ENCODE measurements at regions not wholly inside any gene's neighbourhood (a gene's known extent, or its start where the extent isn't known, plus 50 kb on each side); places are given as distances from the start of the nearest gene placed in this dataset.
"Not testable (repeated sequence)": the region's sequence is repeated elsewhere in the genome, so short reads cannot be mapped to it uniquely, and the experiment has no call there.

DNA sequence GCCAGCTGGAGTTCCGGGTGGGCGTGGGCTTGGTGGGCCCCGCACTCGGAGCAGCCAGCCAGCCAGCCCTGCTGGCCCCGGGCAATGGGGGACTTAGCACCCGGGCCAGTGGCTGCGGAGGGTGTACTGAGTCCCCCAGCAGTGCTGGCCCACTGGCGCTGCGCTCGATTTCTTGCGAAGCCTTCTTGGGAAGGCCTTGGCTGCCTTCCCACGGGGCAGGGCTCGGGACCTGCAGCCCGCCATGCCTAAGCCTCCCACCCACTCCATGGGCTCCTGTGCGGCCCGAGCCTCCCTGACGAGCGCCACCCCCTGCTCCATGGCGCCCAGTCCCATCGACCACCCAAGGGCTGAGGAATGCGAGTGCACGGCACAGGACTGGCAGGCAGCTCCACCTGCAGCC, 321.6 kb downstream of the SH2D4B start:
- DNase-seq (ENCODE audit: low read depth in 2 of 2) = not testable (repeated sequence)

DNA sequence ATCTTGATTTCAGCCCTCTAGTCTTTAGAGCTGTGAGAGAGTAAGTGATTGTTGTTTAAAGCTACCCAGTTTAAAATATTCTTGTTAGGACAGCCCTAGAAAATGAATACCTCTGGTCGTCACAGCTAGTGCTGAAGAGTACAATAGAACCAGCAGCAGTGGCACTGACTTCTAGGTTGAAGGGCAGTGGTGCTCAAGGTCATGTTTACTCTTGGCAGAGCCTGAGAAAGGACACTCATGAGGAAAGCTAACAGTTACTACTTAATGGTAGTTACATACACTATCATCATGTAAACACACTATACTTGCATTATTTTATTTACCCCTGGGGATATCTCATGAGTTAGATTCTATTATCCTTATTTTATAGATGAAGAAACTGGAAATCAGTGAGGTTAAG, 323.0 kb downstream of the SH2D4B start:
- no peak for DNase-seq (ENCODE audit: low read depth in 2 of 2)

DNA sequence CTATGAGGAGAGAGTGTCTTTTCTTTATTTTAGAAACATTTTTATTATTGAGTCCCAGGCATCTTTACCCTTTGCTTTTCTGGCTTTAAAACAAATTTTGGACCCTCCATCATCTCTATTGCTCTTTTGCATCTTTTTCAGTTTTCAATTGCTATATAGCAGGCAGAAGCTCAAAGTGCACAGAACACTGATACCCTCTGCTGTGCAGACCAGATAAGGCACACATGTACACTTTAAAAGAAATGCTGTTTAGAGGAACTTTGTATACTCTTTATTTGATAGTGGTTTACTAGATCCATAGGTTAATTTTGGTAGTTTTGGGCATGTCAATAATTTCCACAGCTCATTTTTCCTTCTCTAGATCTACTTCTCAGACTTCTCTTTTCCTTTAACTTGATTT, 324.2 kb downstream of the SH2D4B start:
- no peak for DNase-seq (ENCODE audit: low read depth in 2 of 2)

DNA sequence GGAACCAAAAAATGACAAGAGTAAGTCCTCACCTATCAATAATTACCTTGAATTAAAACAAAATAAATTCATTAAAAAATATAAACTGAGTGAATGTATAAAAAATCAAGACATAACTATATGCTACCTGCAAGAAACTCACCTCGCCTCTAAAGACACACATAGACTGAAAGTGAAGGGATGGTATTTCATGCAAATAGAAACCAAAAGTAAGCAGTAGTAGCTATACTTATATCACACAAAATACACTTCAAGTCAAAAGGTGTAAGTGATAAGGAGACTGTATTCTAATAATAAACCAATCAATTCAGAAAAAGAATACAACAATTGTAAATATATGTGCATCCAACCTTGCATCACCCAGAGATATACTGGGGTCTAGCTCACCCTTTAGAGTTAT, 332.6 kb downstream of the SH2D4B start:
- no peak for DNase-seq (ENCODE audit: low read depth in 2 of 2)

DNA sequence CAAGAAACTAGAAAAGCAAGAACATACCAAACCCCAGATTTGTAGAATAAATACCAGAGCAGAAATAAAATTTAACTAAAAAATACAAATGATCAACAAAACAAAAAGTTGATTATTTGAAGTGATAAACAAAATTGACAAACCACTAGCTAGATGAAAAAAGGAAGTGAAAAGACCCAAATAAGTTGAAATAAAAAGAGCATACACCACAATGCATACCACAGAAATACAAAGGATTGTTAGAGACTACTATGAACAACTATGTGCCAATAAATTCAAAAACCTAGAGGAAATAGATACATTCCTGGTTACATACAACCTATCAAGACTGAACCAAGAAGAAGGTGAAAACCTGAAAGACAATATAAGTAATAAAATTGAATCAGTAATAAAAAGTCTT, 333.4 kb downstream of the SH2D4B start:
- no peak for DNase-seq (ENCODE audit: low read depth in 2 of 2)

DNA sequence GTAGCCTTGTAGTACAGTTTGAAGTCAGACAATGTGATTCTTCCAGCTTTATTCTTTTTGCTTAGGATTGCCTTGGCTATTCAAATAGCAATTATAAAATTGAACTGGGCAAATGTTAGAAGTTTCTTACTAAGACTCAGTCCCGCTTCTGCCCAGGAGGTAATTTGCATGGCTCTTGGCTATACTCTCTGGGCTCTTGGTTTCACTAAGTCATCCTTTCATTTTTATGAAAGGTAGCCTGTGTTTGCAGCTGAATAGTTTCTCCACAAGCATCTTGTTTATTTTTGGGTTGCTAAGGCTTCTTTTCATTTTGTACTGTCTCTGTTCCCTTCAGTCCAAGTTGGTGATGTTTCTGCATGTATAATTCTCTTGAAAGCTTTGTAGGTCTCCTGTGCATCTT, 340.6 kb downstream of the SH2D4B start:
- no peak for DNase-seq (ENCODE audit: low read depth in 2 of 2)

DNA sequence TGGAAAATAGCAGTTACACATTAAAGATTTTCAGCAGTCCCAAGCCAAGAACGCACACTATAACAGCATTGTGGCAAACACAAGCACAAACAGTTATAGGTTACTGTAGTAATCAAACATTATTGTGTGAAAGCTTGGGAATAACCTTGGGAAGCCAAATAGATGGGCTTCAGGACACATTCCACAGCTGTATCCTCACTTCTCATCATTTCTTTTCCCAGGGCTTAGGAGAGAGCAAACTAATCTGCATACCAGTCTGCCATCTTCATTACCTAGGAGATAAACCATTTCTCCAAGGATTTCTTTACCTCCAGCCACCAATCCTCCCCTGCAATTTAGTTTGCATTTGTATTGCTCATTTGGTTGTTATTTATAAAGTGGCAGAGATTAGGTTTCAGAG, 352.4 kb downstream of the SH2D4B start:
- no peak for DNase-seq (ENCODE audit: low read depth in 2 of 2)

DNA sequence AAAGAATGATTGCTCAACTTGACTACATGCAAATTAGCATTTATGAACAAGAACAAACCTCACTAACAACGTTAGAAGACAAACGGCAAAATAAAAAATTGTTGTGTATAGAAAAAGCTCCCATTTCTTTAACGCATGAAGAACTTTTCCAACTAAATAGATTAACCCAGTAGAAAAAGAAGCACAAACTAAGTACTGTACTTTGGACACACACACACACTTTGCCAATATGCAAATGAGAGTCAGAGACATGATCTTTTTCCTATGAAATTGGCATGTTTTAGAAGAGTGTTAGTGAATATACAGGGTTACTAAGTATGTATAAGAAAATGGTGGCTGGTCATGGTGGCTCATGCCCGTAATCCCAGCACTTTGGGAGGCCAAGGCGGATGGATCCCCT, 355.6 kb downstream of the SH2D4B start:
- no peak for DNase-seq (ENCODE audit: low read depth in 2 of 2)

DNA sequence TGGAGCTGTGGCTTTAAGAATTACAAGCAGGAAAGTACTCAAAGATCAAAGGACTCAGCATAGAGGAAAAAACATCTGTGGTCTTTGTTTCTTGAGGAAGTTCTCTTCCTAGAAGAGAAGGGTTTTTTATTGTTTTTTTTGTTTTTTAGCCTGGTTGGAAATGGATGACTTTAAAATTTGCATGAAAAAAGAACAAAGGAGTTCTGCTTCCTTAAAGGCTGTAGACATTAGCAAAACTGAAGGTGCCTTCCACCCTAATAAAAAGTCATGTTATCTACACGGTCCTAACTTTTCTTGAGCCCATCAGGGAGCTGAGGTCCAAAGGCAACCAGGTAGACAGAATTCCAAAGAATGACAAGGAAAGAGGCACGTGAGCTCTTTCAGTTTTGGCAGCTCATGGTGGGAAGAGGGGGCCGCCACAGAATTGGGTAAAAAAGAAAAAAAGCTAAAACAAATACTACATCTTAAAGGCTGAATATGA, 356.6 kb downstream of the SH2D4B start:
- DNase-seq (ENCODE audit: low read depth in 2 of 2) = no peak

DNA sequence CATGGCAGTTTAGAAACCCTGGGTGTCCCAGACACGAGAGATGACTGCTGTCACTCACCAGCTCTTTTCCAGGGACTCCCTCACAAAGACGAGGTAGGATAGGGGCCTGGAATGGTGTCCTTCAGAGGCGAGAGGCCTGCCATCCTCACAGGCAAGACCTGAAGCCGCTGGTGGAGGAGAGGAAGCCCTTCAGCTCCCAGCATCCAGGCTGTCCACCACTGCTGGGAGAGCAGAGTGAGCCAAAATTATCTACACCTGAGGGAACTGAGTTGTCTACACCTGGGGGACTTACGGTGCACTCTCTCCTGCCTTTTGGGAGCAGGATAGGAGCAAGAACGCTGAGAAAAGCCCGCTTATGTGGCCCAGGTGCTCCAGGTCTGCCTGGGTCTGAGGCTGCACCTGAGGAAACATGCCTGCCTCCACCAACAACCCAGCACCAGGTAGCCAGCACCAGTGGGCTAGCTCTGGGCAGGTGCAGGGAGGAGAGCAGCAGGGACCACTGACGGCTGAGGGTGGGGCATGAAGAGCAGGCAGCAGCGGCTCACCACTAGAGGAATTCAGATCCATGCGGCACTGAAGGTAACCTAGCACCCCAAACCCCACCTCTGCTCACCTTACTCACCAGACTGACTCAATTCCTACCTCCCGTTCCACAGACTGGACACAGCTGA, 357.2 kb downstream of the SH2D4B start:
- DNase-seq (ENCODE audit: low read depth in 2 of 2) = no peak

DNA sequence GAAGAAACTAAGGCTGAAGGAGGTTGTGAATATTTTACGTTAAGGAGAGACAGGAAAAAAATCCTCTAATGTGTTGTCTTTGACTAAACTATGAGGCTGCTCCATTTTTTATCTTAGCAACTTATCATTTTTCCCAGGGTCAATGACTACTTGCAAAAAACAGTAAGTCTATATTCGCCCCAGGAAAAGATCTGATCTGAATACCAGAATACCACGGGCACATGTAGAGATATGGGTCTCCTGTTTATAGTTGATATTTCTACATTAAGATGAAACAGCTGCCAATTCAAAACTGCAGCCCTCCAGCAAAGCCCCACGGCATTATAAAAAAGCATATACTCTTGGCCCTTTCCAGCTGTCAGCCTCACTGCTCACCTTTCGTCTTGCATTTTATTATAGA, 358.4 kb downstream of the SH2D4B start:
- no peak for DNase-seq (ENCODE audit: low read depth in 2 of 2)

DNA sequence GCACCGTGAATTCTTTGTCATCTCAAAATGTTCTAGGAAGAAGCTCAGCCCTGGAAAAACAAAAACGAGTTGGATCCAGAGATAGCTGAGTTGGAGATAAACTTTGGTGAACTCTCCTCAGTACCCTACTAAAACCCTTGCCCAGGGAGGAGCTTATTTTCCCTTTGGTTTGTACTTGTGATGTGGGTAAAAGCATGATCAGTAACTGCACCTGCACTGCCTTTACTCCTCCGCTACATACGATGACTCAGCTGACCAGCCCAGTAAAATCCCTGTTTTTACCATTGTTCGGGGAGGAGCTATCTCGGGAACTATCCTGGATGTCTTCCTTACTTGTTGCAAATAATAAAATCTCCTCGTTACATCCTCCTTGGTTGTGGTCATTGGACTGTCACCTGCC, 359.3 kb downstream of the SH2D4B start:
- DNase-seq (ENCODE audit: low read depth in 2 of 2) = no peak

DNA sequence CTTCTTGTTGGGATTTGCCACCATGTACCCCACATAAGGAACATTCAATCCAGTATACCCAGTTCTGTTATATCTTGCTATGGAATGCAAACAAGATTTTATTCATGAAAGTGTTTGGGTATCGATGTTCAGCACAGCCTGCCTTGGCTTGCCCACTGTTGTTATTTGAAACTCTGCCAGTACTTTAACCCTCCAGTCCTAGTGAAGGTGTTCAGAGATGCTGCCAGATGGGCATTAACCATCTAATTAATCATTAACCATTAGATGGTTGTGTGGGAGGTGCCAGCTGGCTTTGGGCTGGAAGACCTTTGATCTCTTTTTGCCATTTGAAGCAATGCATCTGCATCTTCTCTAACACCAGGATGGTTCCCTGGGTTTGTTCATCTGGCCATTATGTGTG, 363.0 kb downstream of the SH2D4B start:
- DNase-seq (ENCODE audit: low read depth in 2 of 2) = no peak

DNA sequence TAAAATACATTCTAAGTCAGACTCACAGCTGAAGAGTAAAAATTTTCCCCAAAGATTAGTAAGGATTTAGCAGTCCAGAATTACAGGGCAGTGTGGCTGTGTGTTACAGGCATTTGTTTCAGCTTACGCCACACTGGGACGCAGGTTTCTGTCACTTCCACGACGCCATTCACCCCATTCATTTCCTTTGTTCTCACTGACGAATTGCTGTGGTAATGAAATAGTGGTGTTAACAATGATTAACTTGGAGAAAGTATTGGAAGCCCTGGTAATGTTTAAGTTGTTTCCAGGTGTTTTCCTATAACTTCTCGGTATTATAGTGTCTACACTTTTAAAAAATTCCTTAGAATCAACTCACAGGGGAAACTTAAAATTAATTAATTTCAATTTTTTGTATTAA, 370.9 kb downstream of the SH2D4B start:
- DNase-seq (ENCODE audit: low read depth in 2 of 2) = no peak

DNA sequence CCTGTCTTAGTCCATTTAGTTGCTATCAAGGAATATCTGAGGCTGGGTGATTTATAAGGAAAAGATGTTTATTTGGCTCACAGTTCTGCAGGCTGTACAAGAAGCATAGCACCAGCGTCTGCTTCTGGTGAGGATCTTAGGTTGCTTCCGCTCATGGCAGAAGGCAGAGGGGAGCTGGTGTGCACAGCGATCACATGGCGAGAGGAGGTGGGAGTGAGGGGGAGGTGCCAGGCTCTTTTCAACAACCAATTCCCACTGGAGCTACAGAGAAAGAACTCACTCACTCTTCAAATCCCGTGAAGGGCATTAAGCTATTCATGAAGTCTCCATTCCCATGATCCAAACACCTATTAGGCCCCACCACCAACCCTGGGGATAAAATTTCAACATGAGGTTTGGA, 371.6 kb downstream of the SH2D4B start:
- DNase-seq (ENCODE audit: low read depth in 2 of 2) = no peak

DNA sequence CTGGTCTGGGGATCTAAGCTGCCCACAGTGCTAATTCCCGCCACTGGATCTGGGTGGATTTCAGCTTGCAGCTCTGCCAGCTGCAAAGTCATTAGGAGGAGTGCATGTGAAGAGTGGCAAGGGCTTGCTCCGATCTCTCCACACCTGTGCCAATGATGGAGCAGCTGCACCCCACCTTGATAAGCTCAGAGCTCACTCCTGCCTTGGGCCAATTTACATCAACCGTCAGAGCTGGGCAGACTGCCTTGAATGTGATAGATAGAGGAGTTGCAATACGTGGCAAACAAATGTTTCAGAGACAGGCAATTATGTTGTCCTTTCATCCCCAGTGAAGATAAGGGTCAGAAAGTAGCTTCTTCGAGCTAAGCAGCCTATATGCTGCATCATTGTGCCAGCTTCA, 379.9 kb downstream of the SH2D4B start:
- DNase-seq (ENCODE audit: low read depth in 2 of 2) = no peak

DNA sequence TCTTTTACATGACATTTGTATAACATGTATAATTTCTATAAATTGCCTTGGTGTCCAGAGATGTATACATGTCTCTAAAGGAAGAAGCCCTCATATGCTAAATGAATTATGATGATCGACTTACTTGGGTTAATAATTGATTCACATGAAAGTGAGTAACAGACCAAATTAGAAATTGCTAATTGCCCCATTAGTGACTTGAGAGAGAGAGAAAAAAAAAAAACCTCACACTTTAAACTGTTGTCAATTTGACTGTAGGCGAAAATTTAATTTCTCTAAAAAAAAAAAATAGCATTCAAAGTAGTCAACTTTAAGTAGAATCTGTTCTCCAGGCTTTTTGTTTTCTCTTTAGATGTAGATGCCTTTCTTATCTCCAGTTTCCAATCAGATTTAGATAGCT, 383.3 kb downstream of the SH2D4B start:
- no peak for DNase-seq (ENCODE audit: low read depth in 2 of 2)

DNA sequence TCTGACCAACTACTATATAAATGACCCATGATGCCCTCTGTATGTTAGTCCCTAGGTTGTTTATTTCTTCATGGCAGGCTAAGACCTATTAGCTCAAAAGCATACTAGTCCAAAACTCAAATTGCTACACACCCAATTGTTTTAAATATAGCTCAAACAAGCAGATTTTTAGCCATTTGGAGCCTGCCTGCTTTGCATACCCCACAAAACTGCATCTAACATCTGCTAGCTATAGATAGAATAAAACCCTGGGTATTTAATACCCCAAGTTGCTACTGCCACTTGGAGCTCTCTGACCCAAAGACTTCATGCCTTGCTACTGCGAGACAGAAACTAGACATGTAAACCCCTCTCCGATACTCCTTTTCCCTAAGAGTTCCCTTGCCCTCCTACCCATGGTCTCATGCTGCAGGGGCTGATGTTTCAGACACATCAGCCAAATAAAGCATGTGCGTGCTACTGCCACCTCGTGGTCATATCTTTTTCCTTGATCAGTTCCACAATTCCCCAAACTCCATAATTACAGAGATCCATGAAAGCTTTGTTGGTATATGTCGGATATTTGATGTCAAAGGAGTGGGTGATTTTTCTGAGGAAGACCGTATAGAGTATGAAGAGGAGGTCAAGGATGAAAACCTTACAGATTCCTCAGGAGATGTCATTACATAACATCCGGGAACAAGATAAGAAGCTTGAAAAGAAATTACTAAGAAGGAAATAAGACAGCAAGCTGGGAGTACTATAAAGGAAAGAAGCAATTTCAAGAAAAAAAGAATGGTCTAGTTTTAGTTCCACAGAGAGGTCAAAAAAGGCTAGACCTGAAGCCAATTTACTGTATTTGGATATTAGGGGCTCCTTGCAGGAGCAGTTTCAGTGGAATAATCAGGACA, 386.6 kb downstream of the SH2D4B start:
- DNase-seq (ENCODE audit: low read depth in 2 of 2) = no peak

DNA sequence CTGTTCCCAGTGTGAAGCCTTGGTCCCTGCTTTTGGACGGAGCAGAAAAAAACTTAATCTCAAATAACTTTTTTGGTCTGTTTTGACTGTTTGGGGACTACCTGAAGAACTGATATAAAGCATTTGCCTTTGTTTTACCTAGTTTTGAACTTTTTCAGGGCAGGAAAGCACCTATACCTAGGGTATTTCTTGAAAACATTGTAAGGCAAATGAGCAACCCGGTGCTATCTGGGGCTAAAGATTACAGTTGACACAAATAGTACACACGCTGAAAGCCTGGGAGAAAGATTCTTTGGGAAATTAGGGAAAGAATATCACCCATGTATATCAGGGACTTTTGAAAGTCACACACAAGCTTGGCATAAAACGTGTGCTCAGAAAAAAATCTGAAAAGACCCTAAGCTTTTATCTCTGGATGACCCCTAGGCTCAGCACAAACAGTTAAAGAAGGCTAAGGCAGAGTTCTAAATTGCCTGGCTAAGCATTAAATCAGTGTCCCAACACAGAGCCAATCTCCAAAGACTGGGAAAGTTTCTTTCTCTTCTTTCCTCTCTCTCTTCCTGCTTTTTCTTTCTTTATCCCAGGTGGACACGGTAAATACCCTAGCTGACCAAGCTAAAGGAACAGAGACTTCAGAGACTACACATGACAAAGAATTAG, 389.8 kb downstream of the SH2D4B start:
- DNase-seq (ENCODE audit: low read depth in 2 of 2) = no peak

DNA sequence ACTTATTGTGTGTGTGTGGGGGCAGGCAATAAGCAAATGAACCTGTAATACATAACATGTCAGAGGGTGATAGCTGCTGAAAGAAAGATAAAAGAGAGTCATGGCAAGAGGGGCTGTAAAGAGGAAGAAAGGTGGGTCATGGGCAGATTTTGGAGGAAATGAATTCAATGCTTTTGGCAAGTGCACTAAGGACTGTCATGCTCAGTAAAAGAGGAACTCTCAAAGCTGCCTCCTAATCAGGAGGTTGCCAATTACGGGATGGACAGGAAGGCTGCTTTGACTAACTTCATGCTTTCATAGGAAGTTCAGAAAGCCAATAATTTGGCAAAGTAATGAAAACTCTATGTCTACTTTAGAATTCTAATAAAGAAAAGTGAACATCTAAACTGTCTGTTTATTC, 401.2 kb downstream of the SH2D4B start:
- DNase-seq (ENCODE audit: low read depth in 2 of 2) = no peak

DNA sequence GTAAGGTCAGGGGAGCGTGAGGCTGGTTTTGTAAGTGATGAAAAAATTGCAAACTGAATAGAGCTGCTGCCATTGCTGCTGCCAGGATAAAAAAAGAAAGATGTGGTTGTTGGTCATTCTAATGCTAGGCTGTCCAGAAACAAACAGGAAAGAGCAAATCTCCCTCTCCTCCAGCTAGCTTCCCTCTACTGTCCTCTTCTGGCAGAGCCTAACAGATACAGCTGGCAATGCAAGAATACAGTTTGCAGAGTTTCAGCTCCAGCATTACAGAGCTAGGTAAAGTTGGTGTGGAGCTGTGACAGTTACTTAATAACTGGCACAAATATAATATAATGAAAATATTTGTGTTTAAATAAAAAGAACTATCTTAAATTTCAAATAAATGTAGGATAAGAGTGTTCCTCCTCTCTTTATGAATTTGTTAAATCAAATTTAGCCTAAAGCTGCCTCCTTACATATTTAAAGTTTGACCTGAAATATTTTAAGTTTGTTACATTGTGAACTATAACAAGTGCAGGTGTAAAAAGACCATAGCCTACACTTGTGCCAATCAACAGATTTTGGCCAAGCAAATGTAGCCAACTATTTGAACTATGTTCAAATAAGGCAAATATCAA, 407.7 kb downstream of the SH2D4B start:
- DNase-seq (ENCODE audit: low read depth in 2 of 2) = no peak

DNA sequence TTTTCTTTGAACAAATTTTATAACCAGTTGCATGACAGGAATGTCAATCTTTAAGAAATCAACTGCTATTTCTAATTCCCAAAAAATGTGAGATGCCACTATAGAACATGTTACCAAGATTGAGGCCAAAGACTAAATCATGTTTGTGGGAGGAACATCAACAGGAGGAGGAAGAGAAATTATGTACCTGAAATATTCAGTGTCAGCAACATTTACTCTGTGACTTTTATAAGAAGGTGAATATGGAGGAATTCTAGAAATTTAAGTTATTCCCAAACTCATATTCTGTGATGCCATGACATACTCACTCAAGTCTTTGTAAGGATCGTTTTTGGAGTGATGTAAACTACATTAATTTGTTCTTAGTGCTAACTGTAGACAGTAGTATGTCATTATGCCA, 408.4 kb downstream of the SH2D4B start:
- DNase-seq (ENCODE audit: low read depth in 2 of 2) = no peak
